SK-N-SH (cell line): ENCODE measurements at regions not wholly inside any gene's neighbourhood (a gene's known extent, or its start where the extent isn't known, plus 50 kb on each side); places are given as distances from the start of the nearest gene placed in this dataset.

Source experiments
- CTCF ChIA-PET: fragments of 300-600, 350-600 bp; formaldehyde crosslinking; extraction: SDS; loops from one replicate; lab custom pipeline; 2021; lab: Yijun Ruan, JAX
- POLR2A ChIA-PET: fragments of 350-600 bp; sonication (Branson Sonifier 250); formaldehyde crosslinking; extraction: SDS; loops from one replicate; lab custom pipeline; 2020; ENCODE audit warnings: antibody characterized with exemption, inconsistent platforms; lab: Yijun Ruan, JAX
- DNase-seq: peaks from one replicate; pipeline ENCODE4 v3.0.0; 2012
- H2AFZ ChIP-seq: fragments of 200-600 bp; sonication (generic); 2 replicates; pipeline ENCODE4 v1.8.1; 2016; ENCODE audit warnings: antibody characterized with exemption, mild to moderate bottlenecking, low read depth
- H3F3A ChIP-seq: fragments of 200-600 bp; sonication (generic); replicated peaks from 2 replicates; pipeline ENCODE3; 2016; ENCODE audit warnings: antibody characterized with exemption, mild to moderate bottlenecking; ENCODE audit not compliant: insufficient read depth
- H3K27ac ChIP-seq, 2 experiments: fragments of 200-500 bp in 1 of 2; fragments of 200-600 bp in 1 of 2; sonication (Bioruptor generic) in 1 of 2; sonication (generic), shearing (Covaris generic) in 1 of 2; 2 replicates each; pipeline versions ENCODE4 v1.5.1 to v1.6.1; 2014 to 2016; ENCODE audit warnings: low read depth in 2 of 2, inconsistent platforms in 1 of 2, low read length in 1 of 2, mild to moderate bottlenecking in 1 of 2, mixed read lengths in 1 of 2
- H3K27me3 ChIP-seq: fragments of 200-600 bp; sonication (generic), shearing (Covaris generic); 2 replicates; pipeline ENCODE4 v1.6.1; 2016; ENCODE audit warnings: mixed run types; ENCODE audit not compliant: insufficient read depth
- H3K36me3 ChIP-seq, 2 experiments: fragments of 200-500 bp in 1 of 2; fragments of 200-600 bp in 1 of 2; sonication (Bioruptor generic) in 1 of 2; sonication (generic) in 1 of 2; replicated peaks in 1 of 2; 2 replicates each; pipeline versions ENCODE3 to v1.5.1; 2014 to 2016; ENCODE audit warnings: low read length in 1 of 2, mild to moderate bottlenecking in 1 of 2; ENCODE audit not compliant: insufficient read depth in 2 of 2, control insufficient read depth in 1 of 2
- H3K4me1 ChIP-seq, 2 experiments: fragments of 200-500 bp in 1 of 2; fragments of 200-600 bp in 1 of 2; sonication (Bioruptor generic) in 1 of 2; sonication (generic), shearing (Covaris generic) in 1 of 2; 2 replicates each; pipeline versions ENCODE4 v1.5.1 to v1.6.1; 2014 to 2016; ENCODE audit warnings: low read depth in 1 of 2, low read length in 1 of 2, mixed run types in 1 of 2; ENCODE audit not compliant: insufficient read depth in 2 of 2, control insufficient read depth in 1 of 2
- H3K4me2 ChIP-seq: fragments of 200-600 bp; sonication (generic), shearing (Covaris generic); 2 replicates; pipeline ENCODE4 v1.6.1; 2017; ENCODE audit warnings: mixed run types
- H3K4me3 ChIP-seq, 2 experiments: fragments of 200-500 bp in 1 of 2; fragments of 200-600 bp in 1 of 2; sonication (Bioruptor generic) in 1 of 2; sonication (generic), shearing (Covaris generic) in 1 of 2; 2 replicates each; pipeline versions ENCODE4 v1.5.1 to v1.8.1; 2014 to 2016; ENCODE audit warnings: low read depth in 2 of 2, inconsistent platforms in 1 of 2, low read length in 1 of 2, mild to moderate bottlenecking in 1 of 2, mixed read lengths in 1 of 2, moderate library complexity in 1 of 2
- H3K79me2 ChIP-seq: fragments of 200-600 bp; sonication (generic); 2 replicates; pipeline ENCODE4 v1.8.1; 2017; ENCODE audit warnings: mild to moderate bottlenecking; ENCODE audit not compliant: insufficient read depth
- H3K9ac ChIP-seq: fragments of 200-600 bp; sonication (generic); 2 replicates; pipeline ENCODE4 v1.6.1; 2017; ENCODE audit warnings: mixed run types
- H3K9me2 ChIP-seq: fragments of 200-600 bp; sonication (generic); 2 replicates; pipeline ENCODE4 v1.6.1; 2017; ENCODE audit warnings: mixed run types
- H3K9me3 ChIP-seq: fragments of 200-600 bp; sonication (generic); 2 replicates; pipeline ENCODE4 v1.6.1; 2017; ENCODE audit warnings: mixed run types, mild to moderate bottlenecking, moderate library complexity
- H4K20me1 ChIP-seq: fragments of 200-600 bp; sonication (generic); 2 replicates; pipeline ENCODE4 v1.6.1; 2017; ENCODE audit warnings: mild to moderate bottlenecking, mixed run types; ENCODE audit not compliant: insufficient read depth
- CHD2 ChIP-seq: fragments of 150-350 bp; IDR thresholded peaks from 2 replicates; pipeline ENCODE4 v1.6.1; 2018; ENCODE audit warnings: low read length; ENCODE audit not compliant: partially characterized antibody
- ELF1 ChIP-seq: IDR thresholded peaks from 2 replicates; pipeline ENCODE4 v1.4.0; 2012
- FOSL2 ChIP-seq: IDR thresholded peaks from 2 replicates; pipeline ENCODE4 v1.4.0; 2012; ENCODE audit warnings: low read depth, mild to moderate bottlenecking, moderate library complexity, borderline replicate concordance
- FOXJ3 ChIP-seq: sonication (generic); formaldehyde crosslinking; IDR thresholded peaks from 2 replicates; pipeline ENCODE4 v1.5.1; 2020; ENCODE audit warnings: mild to moderate bottlenecking, missing genetic modification reagents
- GABPA ChIP-seq: IDR thresholded peaks from 2 replicates; pipeline ENCODE4 v1.4.0; 2012; ENCODE audit warnings: low read depth, mild to moderate bottlenecking
- JUND ChIP-seq: IDR thresholded peaks from 2 replicates; pipeline ENCODE4 v1.4.0; 2012
- MXI1 ChIP-seq: IDR thresholded peaks from 2 replicates; pipeline ENCODE4 v1.6.1; 2012; ENCODE audit warnings: mild to moderate bottlenecking, low read depth, low read length, improper control_type of control experiment
- NFIC ChIP-seq: IDR thresholded peaks from 2 replicates; pipeline ENCODE4 v1.4.0; 2012; ENCODE audit warnings: borderline replicate concordance
- NRF1 ChIP-seq: IDR thresholded peaks from 2 replicates; pipeline ENCODE4 v1.6.1; 2012; ENCODE audit warnings: low read depth, mild to moderate bottlenecking, low read length
- RAD21 ChIP-seq: IDR thresholded peaks from 2 replicates; pipeline ENCODE4 v1.6.1; 2012; ENCODE audit warnings: mild to moderate bottlenecking, low read length
- RCOR1 ChIP-seq: fragments of 150-350 bp; IDR thresholded peaks from 2 replicates; pipeline ENCODE4 v1.6.1; 2017; ENCODE audit warnings: antibody characterized with exemption, low read length
- RFX5 ChIP-seq: IDR thresholded peaks from 2 replicates; pipeline ENCODE4 v1.6.1; 2012; ENCODE audit warnings: mild to moderate bottlenecking, improper control_type of control experiment, low read length
- SIN3A ChIP-seq: IDR thresholded peaks from 2 replicates; pipeline ENCODE4 v1.6.1; 2012; ENCODE audit warnings: low read depth, mild to moderate bottlenecking, low read length, moderate library complexity, borderline replicate concordance
- TCF12 ChIP-seq: IDR thresholded peaks from 2 replicates; pipeline ENCODE4 v1.4.0; 2012
- YY1 ChIP-seq: IDR thresholded peaks from 2 replicates; pipeline ENCODE4 v1.4.0; 2012; ENCODE audit warnings: low read depth, mild to moderate bottlenecking
- WGBS: methylation state at CpG from one replicate; pipeline ENCODE4 v1.1.6; 2017; ENCODE audit warnings: low lambda C conversion rate; 5-methylcytosine and 5-hydroxymethylcytosine counted together
- TF ChIP-seq, protein P1 (sequence below): IDR thresholded peaks from 2 replicates; pipeline ENCODE4 v1.4.0; 2012; ENCODE audit warnings: low read depth
- TF ChIP-seq, protein P2 (sequence below): fragments of 200-600 bp; sonication (generic); IDR thresholded peaks from 2 replicates; pipeline ENCODE4 v1.6.1; 2017; ENCODE audit warnings: antibody characterized with exemption, mild to moderate bottlenecking, moderate library complexity
- TF ChIP-seq, protein P3 (sequence below): IDR thresholded peaks from 2 replicates; pipeline ENCODE4; 2012
- TF ChIP-seq, protein P4 (sequence below): IDR thresholded peaks from 2 replicates; pipeline ENCODE4 v1.4.0; 2012; ENCODE audit warnings: low read depth, borderline replicate concordance

DNA sequence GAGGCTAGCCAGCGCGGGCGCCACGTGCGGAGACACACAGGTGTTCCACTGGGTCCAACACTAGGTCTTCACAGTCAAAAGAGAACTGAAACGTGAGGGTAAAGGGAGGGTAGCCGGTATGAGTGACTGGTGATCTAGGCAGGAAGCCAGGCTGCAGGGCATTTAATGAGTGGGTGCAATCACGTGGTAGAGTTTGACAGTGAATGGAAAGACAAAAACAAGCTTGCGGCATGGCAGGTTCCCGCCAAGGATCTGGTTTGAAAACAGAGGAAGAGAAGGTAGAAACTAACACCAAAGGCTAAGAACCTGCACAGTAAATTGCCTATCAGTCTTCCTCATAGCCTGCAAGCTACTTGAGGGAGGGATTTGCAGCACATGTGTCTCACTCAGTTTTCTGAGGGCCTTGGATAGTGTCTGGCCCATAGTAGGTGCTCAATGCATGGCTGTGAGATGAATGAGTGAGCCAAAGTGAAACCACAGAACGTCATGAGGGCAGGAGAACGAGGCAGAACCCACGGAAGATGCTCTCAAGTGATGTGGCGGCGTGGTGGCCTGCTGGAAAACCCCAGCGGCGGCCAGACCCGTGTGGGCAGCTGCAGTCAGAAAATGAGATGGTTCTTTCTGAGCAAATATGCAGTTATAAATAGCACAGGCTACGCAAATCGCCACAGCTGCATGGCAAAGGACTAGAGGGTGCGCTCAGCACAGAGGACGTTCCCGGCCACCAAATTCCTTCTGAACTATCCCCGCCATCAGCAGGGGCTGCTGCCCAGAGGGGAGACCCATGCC, 183.6 kb upstream of the NFE2L3 start:
- POLR2A ChIA-PET: no interaction called here
- Histone ChIP-seq H3F3A (no peaks in the 10 kb centered on the region), H3K36me3 (no peaks in the 10 kb centered on the region), H3K9me2 (no peaks in the 10 kb centered on the region), H3K9ac (no peak overlapping the region), H3K27me3 (peaks cover 6% of the 10 kb centered on the region; the same call in 1 of the 2 replicates), H2AFZ (no peak overlapping the region), H3K4me2 (no peak overlapping the region), H4K20me1 (no peaks in the 10 kb centered on the region), H3K9me3 (no peaks in the 10 kb centered on the region), H3K4me1 (no peaks in the 10 kb centered on the region), H3K27ac (no peak overlapping the region), H3K4me3 (no peak overlapping the region), H3K79me2 (no peaks in the 10 kb centered on the region)
- CTCF ChIA-PET: interaction anchor here (0.8 to 1.3 kb wide), 2 partner anchors 9 to 76 kb away, joined by 3 to 4 read pairs; no protein-coding TSS in a partner anchor
- 57% methylated on average over 20 of the region's 24 CpGs for WGBS
- DNase-seq: no peak
- TF ChIP-seq RCOR1 (no peak), FOXJ3 (no peak)

DNA sequence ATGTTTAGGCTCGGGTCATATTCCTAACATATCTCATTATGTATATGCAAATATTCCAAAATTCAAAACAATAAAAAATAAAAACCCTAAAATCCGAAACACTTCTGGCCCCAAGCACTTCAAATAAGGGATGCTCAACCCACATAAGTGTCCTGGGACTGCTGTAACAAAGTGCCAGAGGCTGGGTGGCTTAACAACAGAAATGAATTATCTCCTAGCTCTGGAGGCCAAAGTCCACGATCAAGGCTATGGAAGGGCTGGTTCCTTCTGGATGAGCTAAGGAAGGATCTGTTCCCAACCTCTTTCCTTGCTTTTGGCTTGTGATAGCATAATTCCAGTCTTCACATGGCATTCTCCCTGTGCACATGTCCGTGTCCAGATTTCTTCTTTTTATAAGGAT, 181.6 kb upstream of the NFE2L3 start:
- DNase-seq: no peak
- Histone ChIP-seq H3K79me2 (no peaks in the 10 kb centered on the region), H3K36me3 (no peaks in the 10 kb centered on the region), H3K27me3 (peaks cover 6% of the 10 kb centered on the region; the same call in 1 of the 2 replicates), H3F3A (no peaks in the 10 kb centered on the region), H3K4me1 (no peaks in the 10 kb centered on the region), H3K9me2 (no peaks in the 10 kb centered on the region), H3K9ac (no peak overlapping the region), H4K20me1 (no peaks in the 10 kb centered on the region), H3K4me2 (no peak overlapping the region), H3K4me3 (no peak overlapping the region), H3K9me3 (no peaks in the 10 kb centered on the region), H2AFZ (no peak overlapping the region), H3K27ac (no peak overlapping the region)
- ChIA-PET POLR2A (no interaction called here), CTCF (no interaction called here)
- WGBS: 5% methylated on average over 4 of the region's 4 CpGs
- TF ChIP-seq RCOR1 (no peak), RFX5 (no peak), NRF1 (no peak), YY1 (no peak), GABPA (no peak), JUND (no peak), FOSL2 (no peak)
- TF ChIP-seq, protein P1, sequence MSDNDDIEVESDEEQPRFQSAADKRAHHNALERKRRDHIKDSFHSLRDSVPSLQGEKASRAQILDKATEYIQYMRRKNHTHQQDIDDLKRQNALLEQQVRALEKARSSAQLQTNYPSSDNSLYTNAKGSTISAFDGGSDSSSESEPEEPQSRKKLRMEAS: no peak

DNA sequence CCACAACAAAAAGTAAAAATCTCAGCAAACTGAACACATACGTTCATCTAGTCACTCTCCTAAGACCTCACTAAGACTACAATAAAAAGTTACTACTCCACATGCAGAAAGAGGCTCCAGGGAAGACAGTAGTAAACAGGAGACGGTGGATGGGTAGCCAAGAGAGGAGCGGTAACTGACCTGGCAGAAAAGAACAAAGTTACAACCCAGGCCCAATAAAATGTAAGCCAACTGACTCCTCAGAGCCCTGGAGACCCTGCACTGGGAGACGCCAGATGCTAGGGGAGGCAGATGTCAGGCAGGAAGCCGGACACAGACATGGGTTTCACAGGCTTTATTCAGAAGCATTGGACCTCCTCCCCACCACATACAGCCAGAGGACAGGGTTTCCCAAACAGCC, 181.1 kb upstream of the NFE2L3 start:
- Histone ChIP-seq H3K9me2 (no peaks in the 10 kb centered on the region), H3K4me3 (no peak overlapping the region), H3K9ac (no peak overlapping the region), H3K27ac (no peak overlapping the region), H3K4me2 (no peak overlapping the region), H4K20me1 (no peaks in the 10 kb centered on the region), H3K79me2 (no peaks in the 10 kb centered on the region), H3K9me3 (no peaks in the 10 kb centered on the region), H2AFZ (no peak overlapping the region), H3K36me3 (no peaks in the 10 kb centered on the region), H3K4me1 (no peaks in the 10 kb centered on the region), H3K27me3 (peaks cover 6% of the 10 kb centered on the region; the same call in 1 of the 2 replicates), H3F3A (no peaks in the 10 kb centered on the region)
- WGBS: 45% methylated on average over 5 of the region's 5 CpGs
- CTCF ChIA-PET: no interaction called here
- no peak for DNase-seq
- POLR2A ChIA-PET: no interaction called here
- TF ChIP-seq TCF12: no peak
- TF ChIP-seq, protein P2, sequence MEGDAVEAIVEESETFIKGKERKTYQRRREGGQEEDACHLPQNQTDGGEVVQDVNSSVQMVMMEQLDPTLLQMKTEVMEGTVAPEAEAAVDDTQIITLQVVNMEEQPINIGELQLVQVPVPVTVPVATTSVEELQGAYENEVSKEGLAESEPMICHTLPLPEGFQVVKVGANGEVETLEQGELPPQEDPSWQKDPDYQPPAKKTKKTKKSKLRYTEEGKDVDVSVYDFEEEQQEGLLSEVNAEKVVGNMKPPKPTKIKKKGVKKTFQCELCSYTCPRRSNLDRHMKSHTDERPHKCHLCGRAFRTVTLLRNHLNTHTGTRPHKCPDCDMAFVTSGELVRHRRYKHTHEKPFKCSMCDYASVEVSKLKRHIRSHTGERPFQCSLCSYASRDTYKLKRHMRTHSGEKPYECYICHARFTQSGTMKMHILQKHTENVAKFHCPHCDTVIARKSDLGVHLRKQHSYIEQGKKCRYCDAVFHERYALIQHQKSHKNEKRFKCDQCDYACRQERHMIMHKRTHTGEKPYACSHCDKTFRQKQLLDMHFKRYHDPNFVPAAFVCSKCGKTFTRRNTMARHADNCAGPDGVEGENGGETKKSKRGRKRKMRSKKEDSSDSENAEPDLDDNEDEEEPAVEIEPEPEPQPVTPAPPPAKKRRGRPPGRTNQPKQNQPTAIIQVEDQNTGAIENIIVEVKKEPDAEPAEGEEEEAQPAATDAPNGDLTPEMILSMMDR: no peak
- no peak for TF ChIP-seq SIN3A
- TF ChIP-seq FOXJ3: no peak
- no peak for TF ChIP-seq RAD21
- no peak for TF ChIP-seq NFIC
- TF ChIP-seq ELF1: no peak
- no peak for TF ChIP-seq CHD2
- TF ChIP-seq, protein P3, sequence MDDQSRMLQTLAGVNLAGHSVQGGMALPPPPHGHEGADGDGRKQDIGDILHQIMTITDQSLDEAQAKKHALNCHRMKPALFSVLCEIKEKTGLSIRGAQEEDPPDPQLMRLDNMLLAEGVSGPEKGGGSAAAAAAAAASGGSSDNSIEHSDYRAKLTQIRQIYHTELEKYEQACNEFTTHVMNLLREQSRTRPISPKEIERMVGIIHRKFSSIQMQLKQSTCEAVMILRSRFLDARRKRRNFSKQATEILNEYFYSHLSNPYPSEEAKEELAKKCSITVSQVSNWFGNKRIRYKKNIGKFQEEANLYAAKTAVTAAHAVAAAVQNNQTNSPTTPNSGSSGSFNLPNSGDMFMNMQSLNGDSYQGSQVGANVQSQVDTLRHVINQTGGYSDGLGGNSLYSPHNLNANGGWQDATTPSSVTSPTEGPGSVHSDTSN: no peak
- no peak for TF ChIP-seq MXI1
- TF ChIP-seq, protein P4, sequence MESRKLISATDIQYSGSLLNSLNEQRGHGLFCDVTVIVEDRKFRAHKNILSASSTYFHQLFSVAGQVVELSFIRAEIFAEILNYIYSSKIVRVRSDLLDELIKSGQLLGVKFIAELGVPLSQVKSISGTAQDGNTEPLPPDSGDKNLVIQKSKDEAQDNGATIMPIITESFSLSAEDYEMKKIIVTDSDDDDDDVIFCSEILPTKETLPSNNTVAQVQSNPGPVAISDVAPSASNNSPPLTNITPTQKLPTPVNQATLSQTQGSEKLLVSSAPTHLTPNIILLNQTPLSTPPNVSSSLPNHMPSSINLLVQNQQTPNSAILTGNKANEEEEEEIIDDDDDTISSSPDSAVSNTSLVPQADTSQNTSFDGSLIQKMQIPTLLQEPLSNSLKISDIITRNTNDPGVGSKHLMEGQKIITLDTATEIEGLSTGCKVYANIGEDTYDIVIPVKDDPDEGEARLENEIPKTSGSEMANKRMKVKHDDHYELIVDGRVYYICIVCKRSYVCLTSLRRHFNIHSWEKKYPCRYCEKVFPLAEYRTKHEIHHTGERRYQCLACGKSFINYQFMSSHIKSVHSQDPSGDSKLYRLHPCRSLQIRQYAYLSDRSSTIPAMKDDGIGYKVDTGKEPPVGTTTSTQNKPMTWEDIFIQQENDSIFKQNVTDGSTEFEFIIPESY: no peak
